Skin epidermis (tissue), 12 donors: ENCODE measurements at regions not wholly inside any gene's neighbourhood (a gene's known extent, or its start where the extent isn't known, plus 50 kb on each side); places are given as distances from the start of the nearest gene placed in this dataset.
"Not testable (repeated sequence)": the region's sequence is repeated elsewhere in the genome, so short reads cannot be mapped to it uniquely, and the experiment has no call there.

Experiments
- H3K27ac ChIP-seq, 21 experiments: fragments of 200-600 bp; sonication (generic) in 11 of 21; one replicate each; pipeline ENCODE4 v1.5.0; 2020; ENCODE audit warnings: mild to moderate bottlenecking in 3 of 21, inconsistent platforms in 2 of 21, moderate library complexity in 2 of 21
- H3K4me3 ChIP-seq, 7 experiments: fragments of 200-600 bp; sonication (generic) in 2 of 7; one replicate each; pipeline ENCODE4 v1.5.0; 2020; ENCODE audit warnings: inconsistent platforms in 2 of 7, mild to moderate bottlenecking in 2 of 7, moderate library complexity in 1 of 7

DNA sequence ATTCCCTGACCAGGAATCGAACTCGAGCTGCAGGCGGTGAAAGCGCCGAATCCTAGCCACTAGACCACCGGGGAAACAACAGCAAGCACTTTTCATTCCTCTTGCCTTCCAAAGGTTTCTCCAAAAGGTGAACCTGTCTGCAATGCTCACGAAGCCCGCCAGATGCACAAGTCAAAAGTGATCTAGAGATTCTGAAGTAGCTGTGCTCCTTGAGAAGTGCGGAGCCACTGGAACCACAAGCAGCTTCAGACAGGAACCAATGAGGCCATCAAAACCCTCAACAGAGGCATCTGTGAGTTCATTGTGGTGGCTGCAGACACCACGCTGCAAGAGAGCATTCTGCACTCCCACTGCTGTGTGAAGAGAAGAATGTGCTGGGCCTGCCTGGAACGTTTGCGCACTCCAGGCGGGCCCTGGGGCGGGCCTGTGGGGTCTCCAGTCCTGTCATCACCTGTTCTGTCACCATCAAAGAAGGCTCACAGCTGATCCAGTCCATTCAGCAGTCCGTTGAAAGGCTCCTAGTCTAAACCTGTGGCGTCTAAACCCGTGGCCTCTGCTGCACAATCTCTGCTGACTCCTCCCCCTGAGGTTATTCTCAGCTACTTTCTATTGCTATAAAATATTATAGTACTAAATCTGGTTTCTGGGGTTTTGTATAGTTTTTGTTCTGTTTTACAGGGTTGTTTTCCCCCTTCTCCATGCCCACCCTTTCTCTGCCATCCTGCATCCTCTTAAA, 89.5 kb upstream of the FCGR1A start:
- not testable (repeated sequence) for H3K4me3 ChIP-seq, H3K27ac ChIP-seq

DNA sequence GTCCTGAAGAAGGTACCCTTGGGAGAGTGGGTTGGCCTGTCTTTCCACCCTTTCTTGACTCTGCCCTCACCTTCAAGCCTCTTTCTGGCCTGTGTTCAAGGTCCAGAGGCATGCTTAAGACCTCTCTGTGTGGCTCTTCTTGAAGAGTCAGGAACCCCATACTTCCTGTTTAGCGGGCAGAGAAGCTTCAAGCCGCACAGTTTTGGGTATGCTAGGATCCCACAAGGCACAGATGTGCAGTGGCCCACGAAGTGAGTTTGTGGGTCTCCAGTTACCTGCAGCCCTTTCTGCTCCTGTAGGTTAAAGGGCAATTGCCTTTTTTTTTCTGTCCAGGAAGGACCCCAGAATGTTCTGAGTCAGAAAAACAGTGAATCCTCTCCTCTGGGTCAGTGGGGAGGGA, 87.4 kb upstream of the FCGR1A start:
- H3K27ac ChIP-seq, H3K4me3 ChIP-seq: not testable (repeated sequence)

DNA sequence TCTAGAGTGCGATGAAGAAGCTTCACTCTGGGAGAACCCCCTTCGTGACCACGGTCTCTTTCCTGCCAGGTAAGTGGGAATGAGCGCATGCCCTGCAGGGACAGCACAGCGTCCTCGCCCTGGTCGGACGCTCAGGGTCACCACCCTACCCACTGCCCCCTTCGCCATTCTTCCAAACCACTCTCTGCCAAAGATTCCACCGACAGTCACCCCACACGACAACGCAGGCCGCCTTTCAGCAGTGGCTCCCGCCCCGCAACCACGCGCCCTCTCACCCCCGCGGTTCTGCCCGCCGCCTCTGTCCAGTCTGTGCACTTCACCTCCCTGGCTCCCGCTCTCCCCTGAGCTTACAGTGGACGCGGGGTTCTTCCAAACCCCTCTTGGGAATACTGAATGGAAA, 82.3 kb upstream of the FCGR1A start:
- H3K27ac ChIP-seq, H3K4me3 ChIP-seq: not testable (repeated sequence)

DNA sequence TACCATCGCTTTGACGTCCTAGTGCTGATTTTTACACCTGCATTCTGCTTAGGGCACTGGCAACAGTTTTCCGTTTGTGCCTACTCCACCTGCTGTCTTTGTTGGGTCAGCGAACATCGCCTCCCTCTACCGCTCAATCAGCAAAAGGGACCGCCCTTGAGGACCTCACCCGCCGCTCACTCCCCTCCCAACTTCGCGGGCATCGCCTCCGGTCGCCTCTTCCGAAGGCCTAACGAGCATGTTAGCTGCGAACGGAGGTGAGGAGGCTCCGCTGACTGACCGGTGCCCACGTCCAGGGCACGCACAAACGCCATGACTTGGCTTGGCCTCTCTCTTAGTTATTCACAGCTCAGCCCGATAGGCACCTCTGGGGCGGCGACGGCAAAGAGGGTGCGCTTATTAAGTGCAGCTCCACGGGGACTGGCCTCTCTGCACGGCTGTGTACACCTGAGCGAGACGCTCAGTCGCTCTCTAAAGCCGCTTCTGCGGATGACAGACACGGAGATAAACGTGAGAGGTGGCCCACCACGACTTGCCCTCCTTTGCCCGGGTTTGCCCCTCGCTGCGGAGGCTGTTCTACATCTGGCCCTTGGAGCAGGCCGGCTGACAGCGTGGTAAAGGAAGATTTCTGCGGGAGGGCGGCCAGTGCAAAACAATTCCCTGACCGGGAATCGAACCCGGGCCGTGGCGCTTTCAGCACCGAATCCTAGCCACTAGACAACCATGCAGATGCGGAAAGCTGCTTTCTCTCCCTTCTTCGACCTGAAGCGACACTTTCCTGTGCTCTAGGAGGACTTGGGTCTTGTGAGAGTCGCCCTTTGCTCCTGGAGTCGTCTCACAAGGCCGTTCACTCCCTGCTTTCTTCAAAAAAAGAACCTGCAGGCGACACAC, 81.6 kb upstream of the FCGR1A start:
- not testable (repeated sequence) for H3K27ac ChIP-seq, H3K4me3 ChIP-seq

DNA sequence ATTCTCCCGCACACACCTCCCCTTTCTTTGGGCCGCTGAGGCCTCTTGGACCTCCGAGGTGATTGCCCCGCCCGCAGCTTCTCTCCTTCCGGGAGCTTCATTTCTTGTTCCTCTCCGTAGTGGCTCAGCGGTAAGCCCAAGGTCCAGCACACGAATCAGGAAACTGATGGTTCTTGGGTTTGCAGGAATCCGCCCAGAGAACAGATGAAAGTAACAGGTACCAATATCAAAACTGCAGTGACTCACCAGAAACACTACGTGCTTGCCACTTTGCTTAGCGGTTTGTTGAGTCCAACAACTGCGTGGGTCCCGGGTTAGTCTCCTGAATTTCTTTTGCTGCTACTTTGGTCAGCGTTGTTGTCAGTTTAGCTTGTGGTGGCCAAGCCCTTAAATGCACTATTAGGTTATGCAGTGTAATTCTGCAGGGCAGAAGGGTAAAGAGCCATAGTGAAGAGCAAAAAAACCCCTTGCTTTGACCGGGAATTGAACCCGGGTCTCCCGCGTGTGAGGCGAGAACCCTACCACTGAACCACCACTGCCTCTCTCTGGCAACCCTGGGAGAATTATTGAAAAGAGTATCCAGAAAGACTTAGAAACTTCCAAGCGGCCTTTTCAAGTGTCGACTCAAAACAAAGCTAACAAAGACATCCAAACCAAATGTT, 74.2 kb upstream of the FCGR1A start:
- H3K27ac ChIP-seq = not testable (repeated sequence)
- H3K4me3 ChIP-seq = peak overlapping the region in 2 of 7 experiments; percentile 1 to 10

DNA sequence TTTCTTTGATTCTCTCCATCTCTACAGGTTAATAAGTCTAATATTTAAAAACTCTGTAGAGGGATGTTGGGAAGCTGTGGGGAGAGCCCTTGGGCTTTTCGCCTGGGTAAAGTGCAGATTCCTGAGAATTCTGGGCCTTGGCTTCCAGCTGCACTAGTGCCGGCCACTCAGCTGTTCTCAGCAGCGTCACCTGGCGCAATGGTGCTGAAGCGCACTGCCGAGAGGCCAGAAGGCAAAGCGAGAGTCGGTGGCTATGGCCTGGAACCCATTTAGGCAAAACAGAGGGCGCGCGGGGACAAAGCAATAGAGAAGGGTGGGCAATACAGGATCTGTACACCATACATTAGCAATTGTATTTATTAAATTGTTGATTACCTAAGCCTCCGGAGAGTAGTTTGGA, 70.8 kb upstream of the FCGR1A start:
- H3K27ac ChIP-seq, H3K4me3 ChIP-seq: not testable (repeated sequence)

DNA sequence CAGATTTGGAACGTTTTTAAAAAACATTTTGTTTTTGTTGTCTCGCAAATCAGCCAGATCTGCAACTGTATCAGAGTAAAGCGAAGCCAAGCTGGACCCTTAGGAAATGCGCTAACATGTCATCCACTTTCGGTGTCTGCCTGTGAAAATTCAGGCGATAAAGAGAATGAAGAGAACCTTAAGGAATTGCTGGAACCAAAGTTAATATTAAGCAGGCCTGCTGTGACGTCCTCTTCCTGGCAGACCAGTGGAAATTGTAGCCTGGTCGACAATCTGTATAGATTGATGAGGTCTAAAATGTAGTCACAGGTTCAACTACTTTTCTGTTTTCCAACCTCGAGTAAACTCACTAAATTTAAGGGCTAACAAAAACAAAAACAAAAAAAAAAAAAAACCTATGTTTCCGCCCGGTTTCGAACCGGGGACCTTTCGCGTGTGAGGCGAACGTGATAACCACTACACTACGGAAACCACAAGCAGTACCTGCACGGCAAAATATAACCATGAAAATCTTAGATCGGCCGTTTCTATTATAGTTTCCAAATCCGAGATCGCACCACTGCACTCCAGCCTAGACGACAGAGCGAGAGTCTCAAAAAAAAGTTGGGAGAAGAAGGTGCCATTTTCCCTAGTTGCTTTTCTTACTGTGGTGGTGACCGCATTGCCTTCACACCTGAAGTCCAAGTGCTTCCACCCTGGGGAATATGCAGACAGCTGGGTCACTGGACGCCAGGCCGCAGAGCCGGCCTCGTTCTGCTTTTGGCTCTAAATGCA, 70.2 kb upstream of the FCGR1A start:
- not testable (repeated sequence) for H3K4me3 ChIP-seq, H3K27ac ChIP-seq

DNA sequence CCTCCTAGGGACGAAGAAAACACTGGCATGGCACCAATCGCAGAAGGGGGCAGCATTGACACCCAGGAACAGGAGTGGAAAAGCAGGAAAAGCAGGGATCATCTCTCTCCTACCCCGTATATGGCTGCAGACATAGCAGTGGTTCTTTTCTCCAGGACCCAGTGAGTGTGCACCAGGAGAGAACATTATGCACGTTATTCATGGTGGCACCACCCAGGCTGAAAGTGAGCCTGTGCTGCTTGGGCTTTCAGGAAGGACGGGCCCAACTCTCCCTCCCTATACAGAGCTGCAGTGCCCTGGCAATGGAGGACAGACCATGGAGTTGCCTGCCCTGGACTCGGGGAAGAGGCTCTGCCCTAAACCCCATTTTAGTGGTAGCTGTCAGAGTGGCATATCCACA, 69.0 kb upstream of the FCGR1A start:
- H3K27ac ChIP-seq = not testable (repeated sequence)

DNA sequence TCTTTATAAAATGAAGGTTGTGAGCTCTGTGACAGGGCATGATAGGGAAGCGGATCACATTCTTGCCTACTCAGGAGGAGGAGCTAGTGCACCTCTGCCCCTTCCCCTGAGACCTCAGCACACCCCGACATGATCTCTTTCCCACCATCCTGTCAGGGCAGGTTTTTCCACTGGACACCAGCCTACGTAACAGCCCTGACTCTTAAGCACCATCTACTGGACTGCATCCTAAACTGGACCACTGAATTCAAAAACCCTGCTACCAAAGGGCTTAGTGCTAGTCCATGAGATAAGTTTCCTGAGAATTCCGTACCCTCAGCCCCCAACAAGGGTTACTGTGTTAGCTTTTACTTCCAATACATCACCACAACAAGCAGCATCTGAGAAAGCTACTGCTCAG, 68.5 kb upstream of the FCGR1A start:
- not testable (repeated sequence) for H3K27ac ChIP-seq, H3K4me3 ChIP-seq

More for the DNA sequence above, 69.0 kb upstream of the FCGR1A start:
- H3K4me3 ChIP-seq = not testable (repeated sequence)

DNA sequence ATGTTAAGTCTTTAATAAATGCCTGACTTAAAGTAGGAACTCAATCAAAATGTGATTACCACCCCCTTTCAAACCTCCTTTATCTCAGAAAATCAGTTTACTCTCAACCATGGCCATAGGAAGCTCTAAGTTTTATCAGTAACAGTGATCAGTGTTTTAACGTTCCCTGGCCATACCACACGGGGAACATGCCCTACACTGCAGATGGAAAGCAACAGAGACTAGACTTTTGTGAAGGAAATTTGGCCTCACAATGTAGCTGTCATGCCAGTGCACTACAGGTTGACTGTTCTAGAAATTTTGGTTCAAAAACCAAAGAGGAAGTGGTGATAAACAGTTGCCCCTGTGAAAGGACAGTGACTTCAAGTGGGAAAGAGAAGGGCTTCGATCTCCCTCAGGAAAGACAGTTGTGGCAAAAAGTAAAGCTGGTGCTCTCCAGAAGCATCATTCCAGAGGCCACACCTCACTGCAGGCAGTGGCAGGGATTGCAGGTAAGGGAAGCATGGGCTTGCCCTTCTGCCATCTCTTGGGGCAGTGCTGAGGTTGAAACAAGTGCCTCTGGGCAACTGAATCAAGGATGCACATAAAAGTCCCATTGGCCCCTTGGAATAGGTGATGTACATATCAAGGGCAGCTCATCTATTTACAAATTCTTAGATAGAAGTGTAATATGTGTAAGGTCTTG, 57.7 kb upstream of the FCGR1A start:
- H3K4me3 ChIP-seq, H3K27ac ChIP-seq: not testable (repeated sequence)

DNA sequence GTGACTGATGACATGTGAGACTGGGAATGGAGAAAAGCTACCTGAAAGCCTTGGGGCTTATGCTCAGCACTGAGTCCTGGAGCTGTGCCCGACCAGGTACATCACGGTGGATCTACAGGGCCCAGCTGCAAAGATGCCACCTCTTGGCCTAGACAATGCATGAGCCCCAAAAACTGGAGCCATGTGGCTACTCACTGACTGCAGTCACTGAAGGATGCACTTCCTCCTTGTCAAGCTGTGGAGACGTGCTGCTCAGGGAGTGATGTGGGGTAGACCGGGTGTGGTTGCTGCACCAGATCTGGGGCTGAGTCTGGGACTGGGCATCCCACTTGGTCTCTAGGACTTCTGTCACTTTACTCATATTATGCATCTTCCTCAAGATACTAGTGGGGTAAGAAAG, 55.8 kb upstream of the FCGR1A start:
- not testable (repeated sequence) for H3K27ac ChIP-seq, H3K4me3 ChIP-seq

DNA sequence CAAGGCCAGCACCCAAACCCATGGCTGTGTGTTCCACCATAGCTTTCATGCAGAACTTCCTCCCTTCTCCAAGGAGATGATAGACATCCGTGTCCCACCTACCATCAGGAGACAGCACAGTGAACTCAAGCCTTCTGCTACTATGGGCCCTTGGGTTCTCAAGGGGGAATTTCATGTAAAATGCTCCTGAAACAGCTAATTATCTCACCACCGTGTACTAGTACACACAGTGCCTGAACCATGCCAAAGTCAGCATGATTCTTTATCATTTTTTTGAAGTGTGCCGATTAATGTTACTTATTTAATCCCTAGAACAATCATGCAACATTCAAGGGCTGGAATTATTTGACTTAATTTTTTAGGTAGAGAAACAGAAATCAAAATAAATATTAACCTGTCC, 53.9 kb upstream of the FCGR1A start:
- H3K4me3 ChIP-seq, H3K27ac ChIP-seq: not testable (repeated sequence)
